T-helper 2 cell treated with Interferon-gamma antibody and Interleukin-4, amounts not matched to agents 5 μg/mL and 100 μg/mL, for 36 hours (primary cell): ENCODE measurements at regions not wholly inside any gene's neighbourhood (a gene's known extent, or its start where the extent isn't known, plus 50 kb on each side); places are given as distances from the start of the nearest gene placed in this dataset.

Experiments
- DNase-seq: peaks from one replicate; pipeline ENCODE4 v3.0.0; 2021; ENCODE audit warnings: low spot score
- H3K27ac Mint-ChIP-seq: one replicate; pipeline ENCODE4 v1.8.0; 2021; ENCODE audit warnings: mild to moderate bottlenecking, mixed read lengths
- H3K27me3 Mint-ChIP-seq: one replicate; pipeline ENCODE4 v1.8.0; 2021; ENCODE audit warnings: low read depth, mixed read lengths
- H3K36me3 Mint-ChIP-seq: one replicate; pipeline ENCODE4 v1.8.0; 2021; ENCODE audit warnings: low read depth, mixed read lengths
- H3K4me1 Mint-ChIP-seq: one replicate; pipeline ENCODE4 v1.8.0; 2021; ENCODE audit warnings: low read depth, mixed read lengths
- H3K4me3 Mint-ChIP-seq: one replicate; pipeline ENCODE4 v1.8.0; 2022; ENCODE audit warnings: mild to moderate bottlenecking, moderate library complexity, mixed read lengths
- H3K9me3 Mint-ChIP-seq: one replicate; pipeline ENCODE4 v1.8.0; 2021; ENCODE audit warnings: mixed read lengths

DNA sequence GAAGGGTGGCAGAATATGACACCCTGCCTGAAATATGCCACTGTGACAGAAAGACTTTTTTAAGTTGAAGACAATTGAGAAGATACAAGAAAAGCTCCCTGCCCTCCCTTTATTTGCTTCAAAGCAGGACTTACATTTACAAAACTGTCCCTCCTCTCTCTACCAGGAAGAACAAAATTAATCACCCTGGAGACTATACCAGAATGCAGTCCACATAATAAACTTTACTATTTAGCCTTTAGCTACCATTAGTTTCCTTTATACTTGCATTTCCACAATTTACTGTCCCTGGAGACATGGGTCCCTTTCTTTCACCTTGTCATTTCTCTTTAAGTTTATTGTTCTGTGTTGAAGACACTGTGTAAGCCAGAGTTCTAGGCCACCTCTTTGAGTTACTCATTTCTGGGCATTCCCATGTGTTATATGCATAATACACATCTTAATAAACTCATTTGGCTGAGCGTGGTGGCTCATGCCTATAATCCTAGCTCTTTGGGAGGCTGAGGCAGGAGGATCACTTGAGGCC is 238.8 kb downstream of the RFC3 start:
- Mint-ChIP-seq H3K27ac (no peak overlapping the region), H3K36me3 (no peaks in the 10 kb centered on the region), H3K4me1 (peaks cover 5% of the 10 kb centered on the region), H3K9me3 (peaks cover 11% of the 10 kb centered on the region), H3K27me3 (no peaks in the 10 kb centered on the region), H3K4me3 (no peak overlapping the region)
- DNase-seq, result no peak

DNA sequence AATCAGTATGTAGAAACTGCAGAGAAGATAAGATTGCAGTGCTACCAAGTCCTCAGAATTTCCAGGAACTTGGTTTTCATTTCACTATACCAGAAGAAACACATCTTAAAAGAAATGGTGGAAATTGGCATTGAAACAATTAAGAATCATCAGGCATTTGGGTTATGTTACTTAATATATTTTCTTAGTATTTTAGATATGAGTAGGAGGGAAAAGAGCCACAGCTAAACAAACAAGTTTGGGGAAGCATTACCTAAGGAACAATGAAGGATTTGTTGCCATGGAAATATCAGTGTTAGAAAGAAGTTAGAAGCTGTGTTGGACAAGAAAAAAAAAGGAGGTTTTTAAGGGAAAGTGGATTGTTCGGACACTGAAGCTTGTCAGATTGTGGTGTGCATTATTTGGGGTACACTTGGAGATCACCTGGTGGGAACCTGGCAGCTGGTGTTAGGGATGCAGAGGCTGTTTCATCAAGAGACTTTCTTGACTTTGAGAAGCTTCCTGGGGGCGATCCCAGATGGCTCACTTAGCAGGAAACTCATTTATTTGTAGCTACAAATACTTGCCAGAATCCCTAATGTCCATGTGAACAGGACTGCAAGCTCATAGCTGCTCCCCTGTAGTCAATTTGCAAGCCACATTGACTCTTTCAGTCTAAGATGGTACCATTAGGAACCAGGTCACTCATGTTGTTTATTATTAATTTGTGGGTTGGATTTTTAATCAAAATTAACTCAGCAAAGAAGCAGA is 246.7 kb downstream of the RFC3 start:
- no peaks in the 10 kb centered on the region for H3K4me1 Mint-ChIP-seq
- H3K4me3 Mint-ChIP-seq, result no peak overlapping the region
- no peak overlapping the region for H3K27ac Mint-ChIP-seq
- H3K9me3 Mint-ChIP-seq, result no peaks in the 10 kb centered on the region
- no peaks in the 10 kb centered on the region for H3K36me3 Mint-ChIP-seq
- no peaks in the 10 kb centered on the region for H3K27me3 Mint-ChIP-seq
- DNase-seq, result no peak

DNA sequence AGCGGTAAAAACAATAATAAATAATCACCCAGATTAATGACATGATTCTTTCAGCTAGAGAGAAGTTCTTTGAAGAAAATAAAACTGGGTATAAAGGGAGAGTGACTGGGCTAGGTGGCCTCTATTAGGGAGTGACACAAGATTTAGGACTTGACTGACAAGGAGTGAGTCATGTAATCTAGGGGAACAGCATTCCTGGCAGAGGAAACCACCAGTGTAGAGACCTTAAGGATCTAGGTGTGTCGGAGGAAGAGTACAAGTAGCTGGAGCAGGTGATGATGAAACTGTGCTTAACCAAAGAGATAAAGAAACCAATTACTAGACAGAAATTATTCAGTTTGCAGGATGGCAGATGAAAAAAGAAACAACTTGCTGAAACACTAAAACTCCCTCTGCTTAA is 248.0 kb downstream of the RFC3 start:
- H3K27me3 Mint-ChIP-seq, result no peaks in the 10 kb centered on the region
- H3K4me3 Mint-ChIP-seq, result no peak overlapping the region
- no peaks in the 10 kb centered on the region for H3K4me1 Mint-ChIP-seq
- H3K9me3 Mint-ChIP-seq, result no peaks in the 10 kb centered on the region
- DNase-seq, result no peak
- H3K27ac Mint-ChIP-seq, result no peak overlapping the region
- H3K36me3 Mint-ChIP-seq, result no peaks in the 10 kb centered on the region

DNA sequence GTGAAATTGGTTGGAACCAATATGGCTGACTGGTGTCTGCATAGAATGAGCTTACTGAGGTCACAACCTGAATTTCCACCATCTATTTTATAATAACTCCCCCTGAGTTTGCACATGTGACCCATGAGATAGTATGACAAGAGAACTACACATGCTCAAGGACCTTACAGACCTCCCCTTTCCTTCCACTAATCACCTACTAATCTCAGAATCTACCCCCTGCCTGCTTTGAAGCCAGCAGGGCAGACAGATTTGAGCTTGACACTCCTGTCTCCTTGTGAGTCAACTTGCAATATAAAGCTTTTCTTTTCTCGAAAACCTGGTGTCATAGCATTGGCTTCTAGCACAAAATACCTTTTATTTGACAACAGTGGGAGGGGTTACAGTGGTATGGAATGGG is 248.4 kb downstream of the RFC3 start:
- H3K27ac Mint-ChIP-seq, result no peak overlapping the region

DNA sequence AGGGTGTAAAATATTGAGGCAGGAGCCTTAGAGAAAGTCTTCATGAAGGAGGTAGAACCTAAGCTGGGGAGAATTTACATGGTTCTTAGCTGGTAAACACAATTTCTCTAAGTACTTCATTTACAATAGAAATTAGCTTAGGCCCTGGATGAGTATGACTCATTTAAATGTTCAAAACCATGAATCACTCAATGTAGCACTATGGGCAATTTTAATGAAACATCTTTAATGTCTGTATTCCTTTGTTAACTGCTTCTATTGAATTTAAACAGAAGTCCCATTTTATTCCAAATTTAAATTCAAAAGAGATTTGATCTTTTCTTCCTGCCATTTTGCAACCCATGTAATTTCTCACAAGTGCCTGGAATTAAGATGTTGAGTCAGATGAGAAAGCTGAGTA is 252.1 kb downstream of the RFC3 start:
- Mint-ChIP-seq H3K4me1 (no peaks in the 10 kb centered on the region), H3K36me3 (no peaks in the 10 kb centered on the region), H3K27ac (no peak overlapping the region), H3K27me3 (no peaks in the 10 kb centered on the region), H3K9me3 (no peaks in the 10 kb centered on the region), H3K4me3 (no peak overlapping the region)
- no peak for DNase-seq

More for the DNA sequence above, 248.4 kb downstream of the RFC3 start:
- no peaks in the 10 kb centered on the region for H3K36me3 Mint-ChIP-seq
- no peaks in the 10 kb centered on the region for H3K27me3 Mint-ChIP-seq
- H3K9me3 Mint-ChIP-seq, result no peaks in the 10 kb centered on the region
- no peaks in the 10 kb centered on the region for H3K4me1 Mint-ChIP-seq
- no peak for DNase-seq
- no peak overlapping the region for H3K4me3 Mint-ChIP-seq

DNA sequence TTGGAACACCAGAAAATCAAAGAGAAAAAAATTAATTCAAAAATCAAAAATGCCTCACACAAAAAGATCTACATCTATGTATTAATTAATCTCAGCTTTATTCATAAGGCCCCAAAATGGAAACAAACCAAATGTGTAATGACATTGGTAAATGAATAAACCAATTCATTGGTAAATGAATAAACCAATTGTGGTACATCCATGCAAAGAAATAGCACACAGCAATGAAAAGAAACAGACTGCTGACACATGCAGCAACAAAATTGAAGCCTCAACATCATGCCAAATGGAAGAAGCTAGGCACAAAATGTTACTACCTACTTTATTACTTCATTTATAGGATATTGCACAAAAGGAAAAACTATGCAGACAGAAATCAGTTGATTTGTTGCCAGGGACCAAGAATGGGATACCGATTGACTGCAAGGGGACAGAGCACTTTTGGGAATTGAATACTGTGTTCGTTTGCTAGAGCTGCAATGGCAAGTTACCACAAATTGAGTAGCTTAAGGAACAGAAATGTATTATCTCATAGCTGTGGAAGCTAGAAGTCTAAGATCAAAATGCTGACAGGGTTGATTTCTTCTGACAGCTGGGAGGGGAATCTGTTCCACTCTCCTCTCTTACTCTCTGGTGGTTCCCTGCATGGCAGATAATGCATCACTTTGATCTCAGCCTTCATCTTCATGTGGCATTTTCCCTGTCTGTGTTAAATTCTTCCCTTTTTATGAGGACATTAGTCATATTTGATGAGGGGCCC is 252.8 kb downstream of the RFC3 start:
- no peak for DNase-seq
- H3K36me3 Mint-ChIP-seq, result no peaks in the 10 kb centered on the region
- no peak overlapping the region for H3K27ac Mint-ChIP-seq
- no peaks in the 10 kb centered on the region for H3K4me1 Mint-ChIP-seq
- H3K4me3 Mint-ChIP-seq, result no peak overlapping the region
- H3K9me3 Mint-ChIP-seq, result no peaks in the 10 kb centered on the region
- H3K27me3 Mint-ChIP-seq, result no peaks in the 10 kb centered on the region

DNA sequence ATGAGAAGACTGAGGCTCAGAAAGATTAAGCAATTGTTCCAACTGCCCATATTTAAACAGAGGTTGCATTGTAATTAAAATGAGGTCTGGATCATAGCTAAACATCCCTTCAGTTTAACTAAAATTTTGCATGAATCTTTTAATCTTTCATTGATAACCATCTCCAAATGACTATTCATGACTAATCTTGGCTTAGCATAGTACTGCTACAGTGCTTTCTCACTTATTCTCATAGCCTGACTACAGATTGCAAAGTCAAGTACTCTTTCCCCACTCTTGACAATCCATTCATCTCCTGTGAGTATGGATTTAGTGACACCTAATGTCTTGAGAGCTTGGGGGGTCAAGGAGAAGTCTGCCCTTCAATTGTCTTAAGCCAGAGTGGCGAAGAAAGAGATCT is 258.4 kb downstream of the RFC3 start:
- Mint-ChIP-seq H3K27ac (no peak overlapping the region), H3K4me3 (no peak overlapping the region), H3K9me3 (no peaks in the 10 kb centered on the region), H3K4me1 (no peaks in the 10 kb centered on the region), H3K36me3 (no peaks in the 10 kb centered on the region), H3K27me3 (no peaks in the 10 kb centered on the region)
- DNase-seq, result no peak

DNA sequence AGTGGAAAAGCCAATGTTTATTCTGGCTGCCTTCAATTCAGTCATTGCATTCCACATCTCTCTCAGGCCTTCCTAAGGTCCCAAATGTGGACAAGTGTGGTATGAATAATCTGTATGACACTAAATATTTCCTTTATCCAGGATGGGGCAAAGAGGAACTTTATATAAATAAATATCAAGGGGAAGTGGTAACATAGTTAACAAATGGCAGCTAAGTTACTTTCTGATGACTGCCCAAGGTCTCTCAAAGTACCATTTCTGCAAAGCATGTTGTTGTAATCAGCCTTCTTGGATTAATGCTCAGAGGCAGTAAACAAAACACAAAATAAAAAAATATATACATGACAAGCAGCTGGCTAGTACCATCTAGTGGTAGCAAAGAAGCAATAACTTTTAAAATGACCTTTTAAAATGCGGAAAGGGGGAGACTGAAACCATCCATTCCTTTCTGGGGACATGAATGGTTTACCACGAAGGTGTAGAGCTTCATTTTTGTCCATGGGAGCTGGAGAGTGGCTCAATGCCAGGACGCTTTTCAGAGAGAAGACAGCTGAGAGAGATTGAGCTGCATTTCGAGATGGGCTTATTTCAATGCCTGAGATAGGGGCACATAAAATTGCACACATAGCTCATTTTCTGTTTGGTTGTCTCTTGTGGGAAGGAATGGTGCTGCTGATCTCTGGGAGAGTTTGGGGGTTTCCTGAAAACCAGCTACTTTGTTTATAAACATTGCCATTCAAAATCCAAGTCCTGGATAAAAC is 259.2 kb downstream of the RFC3 start:
- Mint-ChIP-seq H3K4me1 (no peaks in the 10 kb centered on the region), H3K36me3 (no peaks in the 10 kb centered on the region), H3K4me3 (no peak overlapping the region), H3K27me3 (no peaks in the 10 kb centered on the region), H3K27ac (no peak overlapping the region), H3K9me3 (no peaks in the 10 kb centered on the region)
- no peak for DNase-seq

DNA sequence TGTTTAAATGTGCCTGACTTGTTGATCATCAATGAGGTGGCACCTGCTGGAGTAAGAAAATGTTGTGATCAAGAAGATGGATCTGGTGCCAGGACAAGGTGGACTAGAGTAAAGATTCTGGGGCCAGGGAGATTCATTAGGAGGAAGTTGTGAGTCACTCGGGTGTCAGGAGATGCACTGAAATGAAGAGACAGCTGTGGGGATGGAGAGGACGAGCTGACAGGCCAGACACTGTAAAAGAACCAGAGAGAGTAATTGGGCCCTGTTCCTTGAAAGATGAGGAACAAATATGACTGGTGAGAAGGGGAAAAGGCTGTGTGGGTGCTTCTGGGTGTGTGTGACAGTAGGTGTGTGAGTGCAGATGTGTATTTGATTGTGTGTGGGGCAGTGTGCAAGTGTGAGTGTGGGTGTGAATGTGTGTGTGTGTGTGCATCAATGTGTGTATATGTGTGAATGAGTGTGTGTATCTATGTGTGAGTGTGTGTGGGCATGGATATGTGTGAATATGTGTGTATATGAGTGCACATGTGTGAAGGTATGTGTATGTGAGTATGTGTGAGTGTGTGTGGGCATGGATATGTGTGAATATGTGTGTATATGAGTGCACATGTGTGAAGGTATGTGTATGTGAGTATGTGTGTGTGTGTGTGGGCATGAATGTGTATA is 260.5 kb downstream of the RFC3 start:
- H3K27me3 Mint-ChIP-seq, result no peaks in the 10 kb centered on the region
- H3K4me1 Mint-ChIP-seq, result no peaks in the 10 kb centered on the region
- no peaks in the 10 kb centered on the region for H3K9me3 Mint-ChIP-seq
- no peak overlapping the region for H3K4me3 Mint-ChIP-seq
- no peak for DNase-seq
- no peak overlapping the region for H3K27ac Mint-ChIP-seq
- H3K36me3 Mint-ChIP-seq, result no peaks in the 10 kb centered on the region

DNA sequence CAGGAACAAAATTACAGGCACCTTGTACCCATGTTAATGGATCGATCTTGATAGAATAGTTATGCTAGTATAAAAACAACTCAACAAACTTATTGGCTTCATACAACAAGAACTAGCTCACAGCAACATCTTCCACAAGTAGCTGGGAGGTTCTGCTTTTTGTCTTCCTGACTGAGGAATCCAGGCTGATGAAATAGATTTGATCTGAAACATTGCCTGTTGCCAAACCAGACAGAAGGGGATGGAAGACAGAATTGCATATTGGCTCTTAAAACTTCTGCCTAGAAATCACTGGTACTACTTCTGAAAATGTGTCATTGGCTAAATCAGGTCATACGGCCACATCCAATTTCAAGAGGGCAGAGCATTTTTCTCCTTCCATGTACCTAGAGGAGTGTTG is 267.3 kb downstream of the RFC3 start:
- Mint-ChIP-seq H3K4me3 (no peak overlapping the region), H3K27ac (no peak overlapping the region), H3K36me3 (no peaks in the 10 kb centered on the region), H3K9me3 (peaks cover 20% of the 10 kb centered on the region), H3K27me3 (no peaks in the 10 kb centered on the region), H3K4me1 (no peaks in the 10 kb centered on the region)
- DNase-seq, result no peak

DNA sequence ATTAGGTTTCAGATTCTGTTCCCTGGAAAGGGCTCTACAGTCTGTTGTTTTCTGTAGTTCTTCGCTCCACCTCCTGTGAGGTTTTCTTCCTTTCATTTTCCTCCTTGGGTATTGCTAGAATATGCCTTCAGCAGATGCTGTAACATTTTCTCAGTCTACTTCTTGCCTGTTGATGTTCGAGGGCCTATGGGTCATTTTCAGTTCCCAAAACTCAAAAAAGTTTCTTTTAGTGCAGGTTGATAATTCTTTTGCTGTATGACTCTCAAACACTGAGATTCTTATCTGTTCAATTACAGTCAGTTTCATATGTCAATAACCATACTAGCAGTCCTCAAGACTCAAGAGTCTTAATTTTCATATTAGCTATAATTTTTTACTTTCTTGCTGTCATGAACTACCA is 268.3 kb downstream of the RFC3 start:
- no peaks in the 10 kb centered on the region for H3K36me3 Mint-ChIP-seq
- peaks cover 20% of the 10 kb centered on the region for H3K9me3 Mint-ChIP-seq
- no peak overlapping the region for H3K4me3 Mint-ChIP-seq
- no peak overlapping the region for H3K27ac Mint-ChIP-seq
- DNase-seq, result no peak
- no peaks in the 10 kb centered on the region for H3K27me3 Mint-ChIP-seq
- H3K4me1 Mint-ChIP-seq, result no peaks in the 10 kb centered on the region

DNA sequence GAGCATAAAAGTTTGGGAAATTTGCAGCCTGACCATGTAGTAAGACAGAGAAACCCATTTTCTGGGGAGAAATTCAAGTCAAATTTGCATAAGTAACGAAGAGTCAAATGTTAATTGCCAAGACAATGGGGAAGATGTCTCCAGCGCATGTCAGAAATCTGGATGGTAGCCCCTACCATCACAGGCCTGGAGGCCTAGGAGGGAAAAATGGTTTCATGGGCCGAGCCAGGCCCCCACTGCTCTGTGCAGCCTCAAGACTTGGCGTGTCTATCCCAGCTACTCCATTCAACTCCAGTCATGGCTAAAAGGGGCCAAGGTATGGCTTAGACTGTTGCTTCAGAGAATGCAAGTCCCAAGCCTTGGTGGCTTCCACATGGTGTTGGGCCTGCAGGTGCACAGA is 269.8 kb downstream of the RFC3 start:
- Mint-ChIP-seq H3K27me3 (no peaks in the 10 kb centered on the region), H3K27ac (no peak overlapping the region), H3K4me3 (no peak overlapping the region), H3K36me3 (no peaks in the 10 kb centered on the region), H3K4me1 (no peaks in the 10 kb centered on the region), H3K9me3 (peaks cover 20% of the 10 kb centered on the region)
- DNase-seq, result no peak

DNA sequence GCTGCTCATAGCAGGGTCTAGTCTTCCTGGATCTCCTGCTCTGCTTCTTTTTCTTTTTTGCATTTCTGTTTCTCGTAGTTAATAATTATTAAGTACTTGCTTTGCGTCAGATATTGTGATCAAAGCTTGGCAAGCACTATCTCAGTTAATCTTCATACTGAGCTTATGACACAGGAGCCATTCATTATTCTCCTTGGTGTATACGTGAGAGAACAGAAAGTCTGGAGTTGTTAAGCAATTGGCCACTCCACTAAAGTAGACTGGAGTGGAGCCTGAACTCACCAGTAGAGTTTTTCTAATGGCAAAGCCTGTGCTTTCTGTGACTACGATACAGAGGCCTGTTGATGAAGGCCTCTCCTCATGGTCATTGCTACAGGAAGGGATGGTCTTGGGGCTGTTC is 285.9 kb downstream of the RFC3 start:
- Mint-ChIP-seq H3K4me1 (no peaks in the 10 kb centered on the region), H3K27ac (no peak overlapping the region), H3K36me3 (no peaks in the 10 kb centered on the region), H3K4me3 (no peak overlapping the region), H3K9me3 (peaks cover 9% of the 10 kb centered on the region), H3K27me3 (no peaks in the 10 kb centered on the region)
- DNase-seq, result no peak

DNA sequence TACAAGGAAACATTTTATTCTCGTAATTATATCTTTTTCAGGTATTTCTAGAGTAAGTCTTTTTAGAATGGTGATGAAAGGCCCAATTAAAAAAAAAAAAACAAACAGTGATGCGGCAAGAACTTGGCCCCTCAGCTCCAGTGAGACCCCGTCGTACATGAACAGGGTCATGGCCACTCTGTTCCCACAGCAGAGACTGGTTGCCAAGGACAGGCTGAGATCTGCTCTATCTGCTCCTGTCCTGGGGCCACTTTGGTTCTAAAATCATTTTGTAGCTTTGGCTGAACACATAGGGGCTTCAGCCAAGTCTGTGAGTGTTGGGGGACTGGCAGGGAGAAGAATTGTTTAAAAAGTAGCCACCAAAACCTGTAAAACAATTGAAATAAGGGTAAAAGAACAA is 286.9 kb downstream of the RFC3 start:
- no peak for DNase-seq
- Mint-ChIP-seq H3K27ac (no peak overlapping the region), H3K36me3 (no peaks in the 10 kb centered on the region), H3K27me3 (no peaks in the 10 kb centered on the region), H3K4me3 (no peak overlapping the region), H3K4me1 (no peaks in the 10 kb centered on the region), H3K9me3 (peaks cover 10% of the 10 kb centered on the region)
